Ishikawa (cell line): ENCODE measurements at regions not wholly inside any gene's neighbourhood (a gene's known extent, or its start where the extent isn't known, plus 50 kb on each side); places are given as distances from the start of the nearest gene placed in this dataset.

Experiments
- CEBPB ChIP-seq: IDR thresholded peaks from 2 replicates; pipeline ENCODE4 v1.6.1; 2012
- CREB1 ChIP-seq: IDR thresholded peaks from 2 replicates; pipeline ENCODE4 v1.6.1; 2012; ENCODE audit warnings: low read depth
- EGR1 ChIP-seq: IDR thresholded peaks from 2 replicates; pipeline ENCODE4 v1.6.1; 2012
- EP300 ChIP-seq: IDR thresholded peaks from 2 replicates; pipeline ENCODE4 v1.6.1; 2012; ENCODE audit warnings: borderline replicate concordance
- FOXM1 ChIP-seq: IDR thresholded peaks from 2 replicates; pipeline ENCODE4 v1.6.1; 2012; ENCODE audit warnings: low read depth, borderline replicate concordance
- NFIC ChIP-seq: IDR thresholded peaks from 2 replicates; pipeline ENCODE4 v1.6.1; 2012
- RAD21 ChIP-seq: IDR thresholded peaks from 2 replicates; pipeline ENCODE4 v1.6.1; 2012; ENCODE audit warnings: low read depth
- TAF1 ChIP-seq: IDR thresholded peaks from 2 replicates; pipeline ENCODE4 v1.6.1; 2012; ENCODE audit warnings: low read depth, mild to moderate bottlenecking
- TCF12 ChIP-seq: IDR thresholded peaks from 2 replicates; pipeline ENCODE4 v1.6.1; 2012; ENCODE audit warnings: low read depth
- TEAD4 ChIP-seq: IDR thresholded peaks from 2 replicates; pipeline ENCODE4 v1.6.1; 2012
- YY1 ChIP-seq: IDR thresholded peaks from 2 replicates; pipeline ENCODE4 v1.6.1; 2012; ENCODE audit warnings: low read depth
- ZBTB7A ChIP-seq: IDR thresholded peaks from 2 replicates; pipeline ENCODE4 v1.6.1; 2012; ENCODE audit warnings: low read depth
- TF ChIP-seq, protein P1 (sequence below): IDR thresholded peaks from 2 replicates; pipeline ENCODE4 v1.6.1; 2012
- TF ChIP-seq, protein P2 (sequence below): IDR thresholded peaks from 2 replicates; pipeline ENCODE4 v1.6.1; 2012; ENCODE audit warnings: low read depth, mild to moderate bottlenecking
- TF ChIP-seq, protein P3 (sequence below): IDR thresholded peaks from 2 replicates; pipeline ENCODE4 v1.6.1; 2012

DNA sequence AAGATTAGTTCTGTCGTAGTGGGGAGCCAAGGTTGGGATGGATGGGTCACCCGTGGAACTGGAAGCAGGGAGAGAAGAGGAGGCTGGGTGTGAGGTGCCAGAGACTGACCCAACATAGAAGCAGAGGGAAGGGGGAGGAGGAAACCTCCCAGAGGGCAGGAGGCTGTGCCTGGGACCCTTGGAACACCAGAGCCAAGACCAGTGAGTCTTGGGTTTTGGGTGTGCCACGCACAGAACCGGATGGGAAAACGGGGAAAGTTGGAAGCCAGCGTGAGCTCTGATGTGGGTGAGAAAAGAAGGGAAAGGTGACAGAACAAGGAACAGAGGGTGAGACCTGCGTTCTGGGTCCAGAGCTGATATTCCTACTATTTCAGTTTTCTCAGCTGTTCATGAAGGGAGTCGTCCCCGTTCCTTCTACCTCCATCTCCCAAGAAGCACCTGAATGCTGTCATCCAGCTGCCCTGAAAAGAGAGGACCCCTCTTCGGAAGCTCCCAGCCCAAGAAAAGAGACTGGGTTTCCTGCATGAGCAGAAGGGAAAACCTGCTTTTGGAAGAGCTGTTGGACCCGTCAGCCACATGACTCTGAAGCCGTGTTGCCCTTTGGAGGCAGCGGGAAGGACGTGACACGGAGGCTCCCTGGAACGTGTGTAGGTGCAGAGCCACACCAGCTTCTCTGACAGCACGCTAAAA, 250.1 kb downstream of the NDUFA10 start:
- TF ChIP-seq YY1 = no peak
- TF ChIP-seq TCF12 = no peak
- TF ChIP-seq, protein P1, sequence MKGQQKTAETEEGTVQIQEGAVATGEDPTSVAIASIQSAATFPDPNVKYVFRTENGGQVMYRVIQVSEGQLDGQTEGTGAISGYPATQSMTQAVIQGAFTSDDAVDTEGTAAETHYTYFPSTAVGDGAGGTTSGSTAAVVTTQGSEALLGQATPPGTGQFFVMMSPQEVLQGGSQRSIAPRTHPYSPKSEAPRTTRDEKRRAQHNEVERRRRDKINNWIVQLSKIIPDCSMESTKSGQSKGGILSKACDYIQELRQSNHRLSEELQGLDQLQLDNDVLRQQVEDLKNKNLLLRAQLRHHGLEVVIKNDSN = no peak
- TF ChIP-seq, protein P2, sequence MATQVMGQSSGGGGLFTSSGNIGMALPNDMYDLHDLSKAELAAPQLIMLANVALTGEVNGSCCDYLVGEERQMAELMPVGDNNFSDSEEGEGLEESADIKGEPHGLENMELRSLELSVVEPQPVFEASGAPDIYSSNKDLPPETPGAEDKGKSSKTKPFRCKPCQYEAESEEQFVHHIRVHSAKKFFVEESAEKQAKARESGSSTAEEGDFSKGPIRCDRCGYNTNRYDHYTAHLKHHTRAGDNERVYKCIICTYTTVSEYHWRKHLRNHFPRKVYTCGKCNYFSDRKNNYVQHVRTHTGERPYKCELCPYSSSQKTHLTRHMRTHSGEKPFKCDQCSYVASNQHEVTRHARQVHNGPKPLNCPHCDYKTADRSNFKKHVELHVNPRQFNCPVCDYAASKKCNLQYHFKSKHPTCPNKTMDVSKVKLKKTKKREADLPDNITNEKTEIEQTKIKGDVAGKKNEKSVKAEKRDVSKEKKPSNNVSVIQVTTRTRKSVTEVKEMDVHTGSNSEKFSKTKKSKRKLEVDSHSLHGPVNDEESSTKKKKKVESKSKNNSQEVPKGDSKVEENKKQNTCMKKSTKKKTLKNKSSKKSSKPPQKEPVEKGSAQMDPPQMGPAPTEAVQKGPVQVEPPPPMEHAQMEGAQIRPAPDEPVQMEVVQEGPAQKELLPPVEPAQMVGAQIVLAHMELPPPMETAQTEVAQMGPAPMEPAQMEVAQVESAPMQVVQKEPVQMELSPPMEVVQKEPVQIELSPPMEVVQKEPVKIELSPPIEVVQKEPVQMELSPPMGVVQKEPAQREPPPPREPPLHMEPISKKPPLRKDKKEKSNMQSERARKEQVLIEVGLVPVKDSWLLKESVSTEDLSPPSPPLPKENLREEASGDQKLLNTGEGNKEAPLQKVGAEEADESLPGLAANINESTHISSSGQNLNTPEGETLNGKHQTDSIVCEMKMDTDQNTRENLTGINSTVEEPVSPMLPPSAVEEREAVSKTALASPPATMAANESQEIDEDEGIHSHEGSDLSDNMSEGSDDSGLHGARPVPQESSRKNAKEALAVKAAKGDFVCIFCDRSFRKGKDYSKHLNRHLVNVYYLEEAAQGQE = no peak
- no peak for TF ChIP-seq CREB1
- no peak for TF ChIP-seq ZBTB7A
- TF ChIP-seq EGR1 = no peak
- TF ChIP-seq, protein P3, sequence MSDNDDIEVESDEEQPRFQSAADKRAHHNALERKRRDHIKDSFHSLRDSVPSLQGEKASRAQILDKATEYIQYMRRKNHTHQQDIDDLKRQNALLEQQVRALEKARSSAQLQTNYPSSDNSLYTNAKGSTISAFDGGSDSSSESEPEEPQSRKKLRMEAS = no peak
- TF ChIP-seq CEBPB = no peak
- TF ChIP-seq NFIC = no peak
- no peak for TF ChIP-seq TEAD4
- TF ChIP-seq FOXM1 = no peak
- no peak for TF ChIP-seq RAD21
- no peak for TF ChIP-seq TAF1
- TF ChIP-seq EP300 = no peak

DNA sequence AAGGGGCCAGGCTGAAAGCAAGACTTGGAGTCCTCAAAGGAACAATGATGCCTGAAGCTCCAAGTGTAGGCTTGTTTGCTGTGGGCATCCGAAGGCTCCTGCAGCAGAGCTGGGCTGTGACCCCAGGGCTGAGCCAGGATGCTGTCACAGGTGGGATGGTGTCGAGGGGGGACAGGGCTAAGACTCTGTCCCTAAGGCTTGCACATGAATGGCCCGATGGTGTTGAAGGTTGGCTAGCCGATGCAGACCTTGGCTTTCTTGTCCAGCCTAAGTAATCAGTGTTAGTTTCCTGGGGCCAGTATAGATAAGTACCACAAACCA, 251.0 kb downstream of the NDUFA10 start:
- TF ChIP-seq TEAD4 (no peak), FOXM1 (no peak), CREB1 (no peak), EP300 (no peak), CEBPB (no peak), RAD21 (no peak), EGR1 (no peak), TAF1 (no peak), NFIC (no peak), YY1 (no peak)
- TF ChIP-seq, protein P1 = no peak
- TF ChIP-seq, protein P3 = no peak
- TF ChIP-seq, protein P2 = no peak

DNA sequence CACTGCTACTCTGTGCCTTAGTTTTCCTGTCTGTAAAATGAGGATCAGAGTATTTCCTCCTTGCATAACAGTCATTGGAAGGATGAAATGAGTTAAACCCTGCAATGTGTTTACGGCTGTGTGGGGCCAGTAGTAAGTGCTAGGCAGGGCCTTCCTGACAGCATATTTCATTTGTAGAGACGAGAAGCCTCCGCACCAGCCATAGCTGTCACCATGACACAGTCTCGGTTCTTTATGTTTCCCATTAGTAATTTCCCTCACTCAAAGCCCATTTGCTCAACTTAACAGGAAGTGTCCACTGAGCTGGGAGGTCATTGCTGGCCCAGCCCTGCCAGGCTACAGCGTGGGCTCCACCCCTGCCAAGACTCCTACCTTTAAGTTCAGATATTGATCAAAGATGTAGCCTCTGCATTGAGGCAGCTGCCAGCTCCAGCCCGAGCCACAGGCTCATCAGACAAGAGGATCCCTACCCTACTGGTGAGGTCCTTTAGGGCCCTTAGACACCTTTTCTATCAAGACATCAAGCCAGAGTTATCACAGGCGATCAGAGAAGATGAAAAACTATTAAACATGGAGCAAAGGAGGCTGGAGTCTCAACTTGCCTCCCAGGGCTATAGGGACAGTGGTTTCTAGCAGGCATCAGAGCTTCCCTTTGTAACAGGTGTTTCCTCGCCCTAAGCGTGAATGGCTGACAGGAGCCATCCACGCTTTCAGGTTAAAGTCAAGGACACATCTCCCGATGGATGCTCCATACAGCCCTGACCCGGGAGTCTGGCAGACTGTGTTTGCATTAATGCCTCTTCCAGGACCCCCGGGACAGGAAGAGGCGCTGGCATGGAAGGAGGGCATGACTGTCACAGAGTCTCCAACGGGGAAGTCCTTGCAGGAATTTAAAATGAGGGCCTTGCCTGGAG, 251.7 kb downstream of the NDUFA10 start:
- TF ChIP-seq, protein P2 = no peak
- TF ChIP-seq, protein P3 = no peak
- TF ChIP-seq EGR1 = no peak
- no peak for TF ChIP-seq TAF1
- no peak for TF ChIP-seq NFIC

DNA sequence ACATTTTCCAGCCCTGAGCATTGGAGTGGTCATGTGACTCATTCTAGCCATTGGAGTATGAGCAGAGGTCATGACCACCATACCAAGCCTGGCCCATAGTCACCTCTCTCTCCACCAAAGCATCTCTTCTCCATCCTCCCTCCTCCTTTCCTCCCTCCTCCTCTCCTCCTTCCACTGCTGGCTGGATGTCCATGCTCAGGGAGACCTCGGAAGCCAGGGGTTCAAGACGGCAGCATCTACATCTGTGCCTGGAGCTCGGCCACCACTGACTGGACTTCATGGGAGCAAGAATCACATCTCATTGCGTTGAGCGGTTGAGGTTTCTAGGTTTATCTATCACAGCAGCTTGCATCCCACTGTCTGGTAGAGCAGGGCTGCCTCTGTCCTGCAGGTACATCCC, 252.4 kb downstream of the NDUFA10 start:
- TF ChIP-seq TCF12 (no peak), ZBTB7A (no peak), CREB1 (no peak), CEBPB (no peak), RAD21 (no peak), EP300 (no peak), TAF1 (no peak), NFIC (no peak), YY1 (no peak), FOXM1 (no peak), EGR1 (no peak)
- TF ChIP-seq, protein P3 = no peak
- TF ChIP-seq, protein P2 = no peak
- TF ChIP-seq, protein P1 = no peak
